BLaER1 (cell line): ENCODE measurements at regions not wholly inside any gene's neighbourhood (a gene's known extent, or its start where the extent isn't known, plus 50 kb on each side); places are given as distances from the start of the nearest gene placed in this dataset.
"Not testable (repeated sequence)": the region's sequence is repeated elsewhere in the genome, so short reads cannot be mapped to it uniquely, and the experiment has no call there.

ENCODE experiments used
- H3K27ac ChIP-seq: shearing (Covaris generic); formaldehyde crosslinking; 2 replicates; pipeline ENCODE4 v1.8.1; 2022
- H3K27me3 ChIP-seq: shearing (Covaris generic); formaldehyde crosslinking; 2 replicates; pipeline ENCODE4 v1.8.1; 2022
- H3K36me3 ChIP-seq: shearing (Covaris generic); formaldehyde crosslinking; 2 replicates; pipeline ENCODE4 v1.8.1; 2022
- H3K4me1 ChIP-seq: shearing (Covaris generic); formaldehyde crosslinking; 2 replicates; pipeline ENCODE4 v1.8.1; 2022
- H3K4me2 ChIP-seq: shearing (Covaris generic); formaldehyde crosslinking; 2 replicates; pipeline ENCODE4 v1.8.1; 2022
- H3K4me3 ChIP-seq: shearing (Covaris generic); formaldehyde crosslinking; 2 replicates; pipeline ENCODE4 v1.8.1; 2022
- H3K9ac ChIP-seq: shearing (Covaris generic); formaldehyde crosslinking; 2 replicates; pipeline ENCODE4 v1.8.1; 2022
- H3K9me3 ChIP-seq: shearing (Covaris generic); formaldehyde crosslinking; 2 replicates; pipeline ENCODE4 v1.8.1; 2022
- H4K20me1 ChIP-seq: shearing (Covaris generic); formaldehyde crosslinking; 2 replicates; pipeline ENCODE4 v1.8.1; 2022
- Cebpa-rat ChIP-seq: shearing (Covaris generic); IDR thresholded peaks from 2 replicates; pipeline ENCODE4 v1.8.1; 2022

DNA sequence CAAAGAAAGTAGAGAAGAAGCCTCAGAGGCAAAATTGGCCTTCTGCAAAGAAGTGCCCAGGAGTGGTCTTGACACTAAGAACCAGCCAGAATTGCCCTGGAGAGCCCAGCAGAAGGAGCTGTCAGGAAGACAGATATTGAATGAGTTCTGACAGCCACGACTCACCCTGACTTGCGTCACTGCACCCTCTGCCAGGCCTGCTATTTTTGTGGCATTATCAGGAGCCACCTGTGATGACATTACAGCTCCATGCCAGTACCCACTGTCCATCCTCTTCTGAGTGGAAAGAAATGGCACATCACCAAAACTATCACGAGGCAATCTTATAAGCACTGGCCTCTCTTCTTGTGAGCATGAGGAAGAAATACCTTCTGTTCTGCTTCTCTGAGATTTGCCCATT, 67.7 kb downstream of the SMIM20 start:
- Histone ChIP-seq H3K9me3 (no peaks in the 10 kb centered on the region), H3K36me3 (no peaks in the 10 kb centered on the region), H3K4me1 (no peaks in the 10 kb centered on the region), H3K27ac (no peak overlapping the region), H3K4me2 (no peak overlapping the region), H3K4me3 (no peak overlapping the region), H4K20me1 (no peaks in the 10 kb centered on the region), H3K9ac (no peak overlapping the region), H3K27me3 (no peaks in the 10 kb centered on the region)
- TF ChIP-seq Cebpa-rat, result no peak

GRCh38 chr4:25982962-25983361, 68.9 kb downstream of the SMIM20 start:
- Histone ChIP-seq H3K27me3 (no peaks in the 10 kb centered on the region), H3K36me3 (no peaks in the 10 kb centered on the region), H3K4me1 (no peaks in the 10 kb centered on the region), H3K9ac (no peak overlapping the region), H3K27ac (no peak overlapping the region), H3K4me2 (no peak overlapping the region), H3K9me3 (no peaks in the 10 kb centered on the region), H3K4me3 (no peak overlapping the region), H4K20me1 (no peaks in the 10 kb centered on the region)
- TF ChIP-seq Cebpa-rat, result no peak

DNA sequence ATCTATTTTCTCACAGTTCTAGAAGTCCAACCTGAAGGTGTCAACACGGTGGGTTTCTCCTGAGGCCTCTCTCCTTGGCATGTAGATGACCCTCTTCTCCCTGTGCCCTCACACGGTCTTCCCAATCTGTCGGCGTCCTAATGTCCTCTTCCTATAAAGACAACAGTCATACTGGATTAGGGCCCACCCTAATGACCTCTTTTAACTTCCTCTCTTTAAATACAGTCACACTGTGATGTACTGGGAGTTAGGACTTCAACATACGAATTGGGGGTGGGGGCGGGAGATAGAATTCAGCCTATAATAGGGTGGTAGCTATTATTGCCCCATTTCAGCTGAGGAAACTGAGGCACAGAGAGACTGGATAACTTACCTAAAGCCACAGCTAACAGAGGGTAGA, 70.2 kb downstream of the SMIM20 start:
- no peak for TF ChIP-seq Cebpa-rat
- Histone ChIP-seq H3K9ac (no peak overlapping the region), H3K9me3 (0 out of 2 replicates have a peak, but pooled peaks cover 4% of the 10 kb centered on the region), H3K4me2 (no peak overlapping the region), H4K20me1 (no peaks in the 10 kb centered on the region), H3K27me3 (no peaks in the 10 kb centered on the region), H3K27ac (no peak overlapping the region), H3K36me3 (no peaks in the 10 kb centered on the region), H3K4me1 (no peaks in the 10 kb centered on the region), H3K4me3 (no peak overlapping the region)

- TF ChIP-seq Cebpa-rat, result no peak
- Histone ChIP-seq H4K20me1 (no peaks in the 10 kb centered on the region), H3K36me3 (no peaks in the 10 kb centered on the region), H3K27ac (no peak overlapping the region), H3K9me3 (0 out of 2 replicates have a peak, but pooled peaks cover 4% of the 10 kb centered on the region), H3K4me3 (no peak overlapping the region), H3K27me3 (no peaks in the 10 kb centered on the region), H3K4me1 (no peaks in the 10 kb centered on the region), H3K9ac (no peak overlapping the region), H3K4me2 (no peak overlapping the region)
These were observed 70.8 kb downstream of the SMIM20 start for GRCh38 chr4:25984796-25985195.

DNA sequence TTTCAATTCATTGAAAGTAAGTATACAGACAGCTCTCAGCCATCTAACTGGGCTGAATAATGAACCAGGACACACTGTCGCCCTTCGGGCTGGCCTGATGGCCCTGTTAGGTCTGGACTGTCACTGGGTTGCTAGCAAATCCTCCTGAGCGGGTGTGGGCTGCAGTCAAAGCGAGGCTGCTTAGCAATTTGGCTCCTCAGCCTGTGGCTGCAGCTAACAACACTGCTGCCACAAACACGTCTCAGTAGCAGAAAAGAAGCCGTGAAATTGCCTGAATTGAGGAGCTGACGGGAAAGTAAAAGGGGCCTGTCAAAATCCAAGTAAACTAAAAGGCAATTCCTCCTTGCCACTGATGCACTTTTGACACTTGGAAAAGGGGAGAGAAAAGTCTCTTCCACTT, 72.8 kb downstream of the SMIM20 start:
- Histone ChIP-seq H4K20me1 (no peaks in the 10 kb centered on the region), H3K9me3 (0 out of 2 replicates have a peak, but pooled peaks cover 4% of the 10 kb centered on the region), H3K4me3 (no peak overlapping the region), H3K4me1 (no peaks in the 10 kb centered on the region), H3K9ac (no peak overlapping the region), H3K36me3 (no peaks in the 10 kb centered on the region), H3K27me3 (no peaks in the 10 kb centered on the region), H3K27ac (no peak overlapping the region), H3K4me2 (no peak overlapping the region)
- no peak for TF ChIP-seq Cebpa-rat

- H3K9me3 ChIP-seq, result 0 out of 2 replicates have a peak, but pooled peaks cover 4% of the 10 kb centered on the region
- no peaks in the 10 kb centered on the region for H3K36me3 ChIP-seq
- no peak for TF ChIP-seq Cebpa-rat
- no peak overlapping the region for H3K4me2 ChIP-seq
- peaks cover 13% of the 10 kb centered on the region for H3K4me1 ChIP-seq
- H3K27ac ChIP-seq, result no peak overlapping the region
- H3K4me3 ChIP-seq, result no peak overlapping the region
- no peak overlapping the region for H3K9ac ChIP-seq
- H4K20me1 ChIP-seq, result no peaks in the 10 kb centered on the region
- H3K27me3 ChIP-seq, result no peaks in the 10 kb centered on the region
These were observed 77.3 kb downstream of the SMIM20 start for GRCh38 chr4:25991340-25991739.

DNA sequence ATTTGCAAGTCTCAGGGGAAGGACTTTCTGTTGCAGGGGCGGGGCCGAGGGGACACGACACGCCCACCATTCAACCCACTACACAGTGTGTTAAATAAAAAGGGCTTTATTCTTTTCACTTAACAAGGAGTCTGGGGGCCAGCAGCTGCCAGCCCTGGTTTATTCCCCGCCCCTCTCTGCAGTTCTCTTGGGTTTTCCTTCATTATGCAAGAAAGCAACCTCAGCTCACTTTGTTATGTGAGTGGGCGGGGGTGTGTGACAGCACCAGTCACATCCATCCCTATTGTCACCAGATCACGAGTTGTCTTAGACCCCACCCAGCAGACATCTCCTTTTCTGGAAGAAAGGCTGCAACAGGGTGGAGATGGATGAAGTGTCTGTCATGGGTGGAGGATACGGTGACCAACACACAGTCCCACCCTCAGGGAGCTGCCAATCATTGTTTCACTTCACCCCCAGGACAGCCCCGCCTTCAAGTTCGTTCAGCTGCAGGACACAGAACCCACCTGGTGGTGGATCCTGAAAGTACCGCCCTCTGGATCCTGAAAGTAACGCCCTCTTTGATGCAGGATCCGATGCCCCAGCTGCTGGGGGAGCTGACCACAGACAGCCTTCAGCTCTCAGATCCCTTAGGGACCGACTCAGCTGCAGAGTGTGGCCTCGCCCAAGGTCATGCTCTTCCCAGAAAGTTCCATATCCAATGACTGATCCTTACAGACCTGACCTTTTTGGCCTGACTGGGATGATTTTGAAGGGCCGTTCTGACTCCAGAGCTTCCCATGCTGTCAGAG, 79.6 kb downstream of the SMIM20 start:
- Histone ChIP-seq H3K4me3 (no peak overlapping the region), H3K4me1 (peaks cover 13% of the 10 kb centered on the region), H4K20me1 (no peaks in the 10 kb centered on the region), H3K9me3 (no peaks in the 10 kb centered on the region), H3K4me2 (peak overlapping the region; percentile 42), H3K27me3 (no peaks in the 10 kb centered on the region), H3K27ac (no peak overlapping the region), H3K9ac (no peak overlapping the region), H3K36me3 (no peaks in the 10 kb centered on the region)
- TF ChIP-seq Cebpa-rat, result no peak

DNA sequence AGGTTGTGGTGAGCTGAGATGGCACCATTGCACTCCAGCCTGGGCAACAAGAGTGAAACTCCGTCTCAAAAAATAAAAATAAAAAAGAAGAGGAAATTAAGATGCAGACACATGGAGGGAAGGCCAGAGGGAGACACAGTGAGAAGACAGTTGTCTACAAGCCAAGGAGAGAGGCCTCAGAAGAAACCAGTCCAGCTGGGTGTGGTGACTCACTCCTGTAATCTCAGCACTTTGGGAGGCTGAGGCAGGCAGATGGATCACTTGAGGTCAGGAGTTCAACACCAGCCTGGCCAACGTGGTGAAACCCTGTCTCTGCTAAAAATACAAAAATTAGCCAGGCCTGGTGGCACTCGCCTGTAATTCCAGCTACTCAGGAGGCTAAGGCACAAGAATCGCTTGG, 80.6 kb downstream of the SMIM20 start:
- not testable (repeated sequence) for H3K9me3 ChIP-seq, H4K20me1 ChIP-seq, H3K27ac ChIP-seq, H3K36me3 ChIP-seq, H3K4me3 ChIP-seq, H3K9ac ChIP-seq, H3K4me2 ChIP-seq, H3K27me3 ChIP-seq
- peaks cover 13% of the 10 kb centered on the region for H3K4me1 ChIP-seq

DNA sequence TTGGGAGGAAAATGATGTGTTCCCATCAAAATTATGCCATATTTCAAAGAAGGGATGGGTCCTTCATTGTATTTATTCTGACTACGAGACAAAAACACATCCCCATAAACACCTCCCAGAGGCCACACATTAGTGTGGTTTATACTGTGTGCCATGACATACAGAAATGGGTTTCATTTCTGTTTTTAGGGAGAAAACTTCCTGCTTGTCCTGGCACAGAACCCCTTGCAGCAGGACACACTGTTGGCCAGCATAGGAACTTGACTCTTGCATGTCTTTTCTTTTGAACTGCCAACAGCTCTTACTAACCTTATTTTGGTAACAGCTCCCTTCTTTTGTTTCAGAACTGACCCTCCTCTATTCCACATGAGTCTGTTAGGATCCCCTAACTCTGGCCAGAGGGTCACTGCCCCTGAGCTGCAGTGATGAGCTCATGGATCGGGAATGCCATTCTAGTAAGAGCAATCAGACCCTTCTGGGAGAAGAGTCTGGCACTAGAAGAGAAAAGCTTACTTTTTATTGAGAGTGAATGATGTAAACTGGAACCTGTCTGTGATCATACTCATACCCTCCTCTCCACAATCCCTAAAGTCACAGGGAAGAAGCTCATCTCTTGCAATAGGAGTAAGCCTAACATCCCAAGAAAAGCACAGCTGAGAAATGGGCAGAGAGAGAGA, 86.4 kb downstream of the SMIM20 start:
- H4K20me1 ChIP-seq, result no peaks in the 10 kb centered on the region
- H3K4me2 ChIP-seq, result no peak overlapping the region
- H3K9me3 ChIP-seq, result no peaks in the 10 kb centered on the region
- TF ChIP-seq Cebpa-rat, result no peak
- H3K27ac ChIP-seq, result no peak overlapping the region
- H3K27me3 ChIP-seq, result no peaks in the 10 kb centered on the region
- H3K4me3 ChIP-seq, result no peak overlapping the region
- H3K9ac ChIP-seq, result no peak overlapping the region
- no peaks in the 10 kb centered on the region for H3K36me3 ChIP-seq
- no peaks in the 10 kb centered on the region for H3K4me1 ChIP-seq

GRCh38 chr4:26001413-26001812, 87.4 kb downstream of the SMIM20 start:
- no peak for TF ChIP-seq Cebpa-rat

More at GRCh38 chr4:26001413-26001812, 87.4 kb downstream of the SMIM20 start:
- Histone ChIP-seq H3K4me3 (no peak overlapping the region), H3K4me1 (no peaks in the 10 kb centered on the region), H3K4me2 (no peak overlapping the region), H3K9me3 (no peaks in the 10 kb centered on the region), H3K27me3 (no peaks in the 10 kb centered on the region), H3K36me3 (no peaks in the 10 kb centered on the region), H3K9ac (no peak overlapping the region), H3K27ac (no peak overlapping the region), H4K20me1 (no peaks in the 10 kb centered on the region)
